HG03469 (cell line): ENCODE measurements at regions not wholly inside any gene's neighbourhood (a gene's known extent, or its start where the extent isn't known, plus 50 kb on each side); places are given as distances from the start of the nearest gene placed in this dataset.

Source experiments
- ATAC-seq: cut with Tn5 transposase; IDR thresholded peaks from one replicate; pipeline ENCODE4 v1.9.1; 2021; ENCODE audit warnings: mild to moderate bottlenecking, moderate library complexity, moderate number of reproducible peaks; ENCODE audit not compliant: unreplicated experiment

- ATAC-seq: no peak
Measured at GRCh38 chr5:175246889-175247520, 197.0 kb downstream of the DRD1 start.

GRCh38 chr5:175246242-175246888 is 197.6 kb downstream of the DRD1 start:
- ATAC-seq: no peak

GRCh38 chr5:175243441-175243840 is 200.5 kb downstream of the DRD1 start:
- ATAC-seq: no peak

GRCh38 chr5:175242207-175242606 is 201.8 kb downstream of the DRD1 start:
- no peak for ATAC-seq

GRCh38 chr5:175238326-175238725 is 205.7 kb downstream of the DRD1 start:
- no peak for ATAC-seq

GRCh38 chr5:175236176-175236575 is 207.8 kb downstream of the DRD1 start:
- ATAC-seq: no peak

GRCh38 chr5:175235251-175235960 is 208.6 kb downstream of the DRD1 start:
- ATAC-seq: no peak

- ATAC-seq: no peak
Measured at GRCh38 chr5:175230299-175230698, 213.7 kb downstream of the DRD1 start.

GRCh38 chr5:175226506-175226905 is 217.5 kb downstream of the DRD1 start:
- ATAC-seq: no peak

- ATAC-seq: no peak
Measured at GRCh38 chr5:175223291-175223690, 220.7 kb downstream of the DRD1 start.

- no peak for ATAC-seq
Measured at GRCh38 chr5:175222621-175223020, 221.4 kb downstream of the DRD1 start.

GRCh38 chr5:175220549-175220948 is 223.4 kb downstream of the DRD1 start:
- ATAC-seq: no peak

GRCh38 chr5:175219366-175219765 is 224.6 kb downstream of the DRD1 start:
- ATAC-seq: no peak

- ATAC-seq: no peak
Measured at GRCh38 chr5:175216991-175217390, 227.0 kb downstream of the DRD1 start.

GRCh38 chr5:175215906-175216305 is 228.1 kb downstream of the DRD1 start:
- ATAC-seq: no peak

- ATAC-seq: no peak
Measured at GRCh38 chr5:175214152-175214551, 229.8 kb downstream of the DRD1 start.

- ATAC-seq: no peak
Measured at GRCh38 chr5:175211956-175212756, 231.8 kb downstream of the DRD1 start.

- ATAC-seq: no peak
Measured at GRCh38 chr5:175207321-175208040, 236.5 kb downstream of the DRD1 start.

GRCh38 chr5:175206669-175207068 is 237.3 kb downstream of the DRD1 start:
- no peak for ATAC-seq

GRCh38 chr5:175202463-175203068 is 241.4 kb downstream of the DRD1 start:
- ATAC-seq: no peak
